Transverse colon (tissue), 4 donors: ENCODE measurements at regions not wholly inside any gene's neighbourhood (a gene's known extent, or its start where the extent isn't known, plus 50 kb on each side); places are given as distances from the start of the nearest gene placed in this dataset.
A peak's percentile ranks its signal among the peaks of the same experiment; 100 is the strongest.

Experiments used
- DNase-seq: peaks from one replicate; pipeline ENCODE4 v3.0.0-alpha.2; 2019
- H3K27ac ChIP-seq, 4 donors: fragments of 200-600 bp; sonication (generic); 2 replicates each; pipeline ENCODE4 v1.5.1; 2016 to 2018; ENCODE audit warnings: inconsistent platforms in 4 of 4
- H3K27me3 ChIP-seq: fragments of 200-600 bp; sonication (generic); 2 replicates; pipeline ENCODE4 v1.5.1; 2017; ENCODE audit warnings: inconsistent platforms
- H3K36me3 ChIP-seq, 4 donors: fragments of 200-600 bp; sonication (generic); 2 replicates each; pipeline ENCODE4 v1.5.1; 2017 to 2019; ENCODE audit warnings: inconsistent platforms in 4 of 4
- H3K4me1 ChIP-seq, 4 donors: fragments of 200-600 bp; sonication (generic); 2 replicates each; pipeline ENCODE4 v1.5.1; 2017 to 2020; ENCODE audit warnings: inconsistent platforms in 4 of 4
- H3K4me3 ChIP-seq, 4 donors: fragments of 200-600 bp; sonication (generic); 1 replicate in 1 of 4; 2 replicates in 3 of 4; pipeline versions ENCODE4 v1.5.1 to v1.6.1; 2017 to 2019; ENCODE audit warnings: inconsistent platforms in 4 of 4
- H3K9me3 ChIP-seq, 2 donors: fragments of 200-600 bp; sonication (generic); 2 replicates each; pipeline ENCODE4 v1.5.1; 2017 to 2019; ENCODE audit warnings: inconsistent platforms in 2 of 2
- CTCF ChIP-seq, 5 experiments: fragments of 200-600 bp in 3 of 5; fragments of 450-650 bp in 2 of 5; sonication (generic) in 3 of 5; IDR thresholded peaks; 1 replicate in 2 of 5; 2 replicates in 3 of 5; pipeline ENCODE4 v1.5.1; 2016 to 2017; ENCODE audit warnings: antibody characterized with exemption in 5 of 5, inconsistent platforms in 3 of 5, mild to moderate bottlenecking in 2 of 5, moderate library complexity in 1 of 5
- EP300 ChIP-seq: sonication (generic); formaldehyde crosslinking; IDR thresholded peaks from one replicate; pipeline ENCODE4 v1.6.1; 2017; ENCODE audit warnings: antibody characterized with exemption, low read depth
- POLR2A ChIP-seq: fragments of 450-650 bp; IDR thresholded peaks from one replicate; pipeline ENCODE4 v1.6.1; 2016; ENCODE audit warnings: antibody characterized with exemption, mild to moderate bottlenecking, moderate library complexity
- POLR2AphosphoS5 ChIP-seq, 3 donors: sonication (generic); formaldehyde crosslinking; IDR thresholded peaks; one replicate each; pipeline ENCODE4 v1.6.1; 2016; ENCODE audit warnings: antibody characterized with exemption in 3 of 3
- WGBS, 2 donors: methylation state at CpG; one replicate each; pipeline ENCODE4 v1.1.5; 2018; ENCODE audit warnings: low coverage in 1 of 2; 5-methylcytosine and 5-hydroxymethylcytosine counted together
- in situ Hi-C, 4 donors: fragments of 200-750 bp; cut with MboI; loops; one replicate each; pipeline versions ENCODE4 v1.15.0 to v1.15.1; 2017; ENCODE audit warnings: low sequenced_read_pairs in 3 of 4, low pct_ligation_motif_present in 1 of 4, low pct_unique_long_range_greater_than_20kb in 1 of 4
- intact Hi-C: fragments of 100-400 bp; cut with DNase I; formaldehyde crosslinking; loops from one replicate; pipeline ENCODE4 v1.15.1; 2023; ENCODE audit warnings: low total_unique reads

- H3K4me3 ChIP-seq = no peak overlapping the region
- in situ Hi-C loops = loop anchor here in 2 of 4 donors (25.0 kb wide), 2 partner anchors 1216 to 1241 kb away; partner anchors contain the start of gene RGMB (in 1 of the 2)
- no peaks in the 10 kb centered on the region for H3K9me3 ChIP-seq
- no peaks in the 10 kb centered on the region for H3K36me3 ChIP-seq
- no peak overlapping the region for H3K27ac ChIP-seq
- no peak for DNase-seq
- WGBS, 2 donors = 6 to 38% methylated on average over 2 of the region's 2 CpGs
- TF ChIP-seq CTCF (IDR thresholded peaks at IDR 0.05) (no peak), POLR2A (no peak), EP300 (no peak), POLR2AphosphoS5 (IDR thresholded peaks at IDR 0.05) (no peak)
- H3K4me1 ChIP-seq = peaks cover 0 to 20% (median 2%) of the 10 kb centered on the region in 4 donors
- no peaks in the 10 kb centered on the region for H3K27me3 ChIP-seq
- intact Hi-C loops = no loop called here
These were observed 363.0 kb upstream of the RIOK2 start for GRCh38 chr5:97545886-97546535.

GRCh38 chr5:97547430-97547829 is 364.4 kb upstream of the RIOK2 start:
- H3K4me1 ChIP-seq = peaks cover 0 to 20% (median 2%) of the 10 kb centered on the region in 4 donors
- H3K27ac ChIP-seq = no peak overlapping the region
- H3K4me3 ChIP-seq = no peak overlapping the region
- no peaks in the 10 kb centered on the region for H3K27me3 ChIP-seq
- no peak for DNase-seq
- in situ Hi-C loops = loop anchor here in 2 of 4 donors (25.0 kb wide), 2 partner anchors 1215 to 1240 kb away; partner anchors contain the start of gene RGMB (in 1 of the 2)
- H3K36me3 ChIP-seq = no peaks in the 10 kb centered on the region
- TF ChIP-seq POLR2AphosphoS5 (IDR thresholded peaks at IDR 0.05) (no peak), POLR2A (no peak), EP300 (no peak), CTCF (IDR thresholded peaks at IDR 0.05) (no peak)
- intact Hi-C loops = no loop called here
- no peaks in the 10 kb centered on the region for H3K9me3 ChIP-seq
- WGBS, 2 donors = 86 to 88% methylated on average over 1 to 2 of the region's 2 CpGs

GRCh38 chr5:97547999-97548738 is 365.1 kb upstream of the RIOK2 start:
- in situ Hi-C loops (loop anchor here in 2 of 4 donors (25.0 kb wide), 2 partner anchors 1214 to 1239 kb away; partner anchors contain the start of gene RGMB (in 1 of the 2)), intact Hi-C loops (no loop called here)
- H3K36me3 ChIP-seq = no peaks in the 10 kb centered on the region
- TF ChIP-seq POLR2AphosphoS5 (IDR thresholded peaks at IDR 0.05) = peak in 1 of 3 donors; percentile 23
- no peak for TF ChIP-seq CTCF (IDR thresholded peaks at IDR 0.05)
- H3K27ac ChIP-seq = peak overlapping the region; percentile 17 to 62 (median 45)
- peaks cover 0 to 17% (median 2%) of the 10 kb centered on the region in 4 donors for H3K4me1 ChIP-seq
- H3K4me3 ChIP-seq = no peak overlapping the region
- H3K27me3 ChIP-seq = no peaks in the 10 kb centered on the region
- 50 to 55% methylated on average over 1 of the region's 1 CpG for WGBS, 2 donors
- no peaks in the 10 kb centered on the region for H3K9me3 ChIP-seq
- no peak for DNase-seq

GRCh38 chr5:97548739-97549080 is 365.7 kb upstream of the RIOK2 start:
- H3K9me3 ChIP-seq = no peaks in the 10 kb centered on the region
- TF ChIP-seq POLR2A = no peak
- TF ChIP-seq CTCF (IDR thresholded peaks at IDR 0.05) = no peak
- no peak for TF ChIP-seq POLR2AphosphoS5 (IDR thresholded peaks at IDR 0.05)
- no peak for TF ChIP-seq EP300
- in situ Hi-C loops (loop anchor here in 2 of 4 donors (25.0 kb wide), 2 partner anchors 1214 to 1239 kb away; partner anchors contain the start of gene RGMB (in 1 of the 2)), intact Hi-C loops (no loop called here)
- H3K27ac ChIP-seq = peak overlapping the region in 2 of 4 donors; percentile 57 to 62
- no peaks in the 10 kb centered on the region for H3K27me3 ChIP-seq
- H3K4me3 ChIP-seq = no peak overlapping the region
- H3K36me3 ChIP-seq = no peaks in the 10 kb centered on the region
- DNase-seq = no peak
- H3K4me1 ChIP-seq = peaks cover 0 to 17% (median 2%) of the 10 kb centered on the region in 4 donors
